ENCODE measurements at regions not wholly inside any gene's neighbourhood (a gene's known extent, or its start where the extent isn't known, plus 50 kb on each side); places are given as distances from the start of the nearest gene placed in this dataset.
"Not testable (repeated sequence)": the region's sequence is repeated elsewhere in the genome, so short reads cannot be mapped to it uniquely, and the experiment has no call there.

- DNase-seq (ENCODE audit: low read depth) = no peak
- H3K4me3 ChIP-seq (ENCODE audit: low read depth, low read length) = no peak overlapping the region
- TF ChIP-seq CTCF (IDR thresholded peaks at IDR 0.05; ENCODE audit: control insufficient read depth, extremely low read depth, insufficient read depth) = no peak
Measured at GRCh38 chr4:100876546-100876945, 358.7 kb upstream of the EMCN start.

- no peak for DNase-seq (ENCODE audit: low read depth)
- no peak overlapping the region for H3K4me3 ChIP-seq (ENCODE audit: low read depth, low read length)
- TF ChIP-seq CTCF (IDR thresholded peaks at IDR 0.05; ENCODE audit: control insufficient read depth, extremely low read depth, insufficient read depth) = no peak
Measured at GRCh38 chr4:100875296-100876068, 357.7 kb upstream of the EMCN start.

GRCh38 chr4:100872811-100873210 lies 355.0 kb upstream of the EMCN start:
- H3K4me3 ChIP-seq (ENCODE audit: low read depth, low read length) = no peak overlapping the region
- no peak for TF ChIP-seq CTCF (IDR thresholded peaks at IDR 0.05; ENCODE audit: control insufficient read depth, extremely low read depth, insufficient read depth)
- no peak for DNase-seq (ENCODE audit: low read depth)

- no peak overlapping the region for H3K4me3 ChIP-seq (ENCODE audit: low read depth, low read length)
- no peak for DNase-seq (ENCODE audit: low read depth)
- TF ChIP-seq CTCF (IDR thresholded peaks at IDR 0.05; ENCODE audit: control insufficient read depth, extremely low read depth, insufficient read depth) = no peak
Measured at GRCh38 chr4:100870940-100871772, 353.3 kb upstream of the EMCN start.

- TF ChIP-seq CTCF (IDR thresholded peaks at IDR 0.05; ENCODE audit: control insufficient read depth, extremely low read depth, insufficient read depth) = no peak
- no peak for DNase-seq (ENCODE audit: low read depth)
- H3K4me3 ChIP-seq (ENCODE audit: low read depth, low read length) = no peak overlapping the region
Measured at GRCh38 chr4:100869276-100869675, 351.5 kb upstream of the EMCN start.

GRCh38 chr4:100868281-100868680 lies 350.5 kb upstream of the EMCN start:
- H3K4me3 ChIP-seq (ENCODE audit: low read depth, low read length) = not testable (repeated sequence)

GRCh38 chr4:100852326-100852725 lies 334.5 kb upstream of the EMCN start:
- no peak for DNase-seq (ENCODE audit: low read depth)
- H3K4me3 ChIP-seq (ENCODE audit: low read depth, low read length) = no peak overlapping the region
- TF ChIP-seq CTCF (IDR thresholded peaks at IDR 0.05; ENCODE audit: control insufficient read depth, extremely low read depth, insufficient read depth) = no peak

More at GRCh38 chr4:100868281-100868680, 350.5 kb upstream of the EMCN start:
- DNase-seq (ENCODE audit: low read depth) = not testable (repeated sequence)

Measured in LNCaP clone FGC (cell line).